NCI-H2196 (cell line): ENCODE measurements at regions not wholly inside any gene's neighbourhood (a gene's known extent, or its start where the extent isn't known, plus 50 kb on each side); places are given as distances from the start of the nearest gene placed in this dataset.
"Not testable (repeated sequence)": the region's sequence is repeated elsewhere in the genome, so short reads cannot be mapped to it uniquely, and the experiment has no call there.

Experiments used
- DNase-seq: peaks from one replicate; lab custom pipeline; 2025; ENCODE audit not compliant: unreplicated experiment; lab: John Stamatoyannopoulos, UW

DNA sequence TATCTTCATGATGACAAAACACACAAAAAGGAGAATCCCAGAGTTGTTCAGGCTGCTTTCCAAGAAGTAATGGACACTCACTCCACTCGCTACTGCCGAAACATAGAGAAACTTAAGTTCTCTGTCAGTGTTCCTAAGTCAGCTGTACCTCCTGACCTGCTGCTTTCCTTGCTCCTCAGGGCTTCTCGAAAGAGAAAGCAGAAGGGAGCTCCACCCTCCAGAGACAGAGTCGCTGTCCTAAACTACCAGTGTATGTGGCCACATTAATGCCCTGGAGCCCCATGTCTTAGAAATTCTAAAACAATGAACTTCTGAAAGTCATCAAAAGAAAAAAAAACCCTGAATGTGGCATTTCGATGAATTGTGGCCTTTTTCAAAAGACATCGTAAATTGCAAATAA lies 390.8 kb upstream of the MON1B start:
- no peak for DNase-seq

DNA sequence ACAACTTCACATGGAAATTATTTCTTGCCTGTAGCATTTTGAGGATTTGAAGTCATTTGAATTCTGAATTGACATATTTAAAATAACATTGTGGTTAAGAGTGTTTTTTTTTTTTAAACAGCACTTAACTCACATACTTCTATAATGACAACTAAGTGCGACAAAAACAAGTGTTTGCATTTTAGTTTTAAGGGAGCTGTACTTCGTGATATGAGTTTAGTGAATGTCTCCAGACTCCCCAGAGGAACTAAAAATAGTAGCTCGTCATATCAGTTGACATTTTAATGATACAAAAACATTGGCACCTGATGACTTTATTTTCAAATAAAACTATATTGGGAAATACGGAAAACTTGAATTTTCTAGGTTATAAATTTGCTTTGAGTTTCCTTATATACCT lies 389.6 kb upstream of the MON1B start:
- no peak for DNase-seq

DNA sequence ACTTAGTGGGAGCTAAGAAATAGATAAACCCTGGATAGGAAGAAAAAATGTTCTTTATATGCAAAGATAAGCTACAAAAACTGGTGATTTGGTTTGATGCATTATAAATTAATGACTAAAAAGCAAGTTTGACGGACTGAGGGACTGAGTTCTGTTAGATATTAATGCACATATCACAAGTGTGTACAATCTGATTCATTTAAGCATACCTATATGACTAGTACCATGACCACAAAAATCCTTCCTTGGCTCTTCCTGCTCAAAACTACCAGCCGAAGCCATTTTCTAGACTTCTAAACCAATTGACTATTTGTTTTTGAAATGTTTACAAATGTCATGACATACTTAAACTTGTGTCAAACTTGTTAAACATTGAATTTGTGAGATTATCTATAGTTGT lies 374.5 kb upstream of the MON1B start:
- DNase-seq = no peak

DNA sequence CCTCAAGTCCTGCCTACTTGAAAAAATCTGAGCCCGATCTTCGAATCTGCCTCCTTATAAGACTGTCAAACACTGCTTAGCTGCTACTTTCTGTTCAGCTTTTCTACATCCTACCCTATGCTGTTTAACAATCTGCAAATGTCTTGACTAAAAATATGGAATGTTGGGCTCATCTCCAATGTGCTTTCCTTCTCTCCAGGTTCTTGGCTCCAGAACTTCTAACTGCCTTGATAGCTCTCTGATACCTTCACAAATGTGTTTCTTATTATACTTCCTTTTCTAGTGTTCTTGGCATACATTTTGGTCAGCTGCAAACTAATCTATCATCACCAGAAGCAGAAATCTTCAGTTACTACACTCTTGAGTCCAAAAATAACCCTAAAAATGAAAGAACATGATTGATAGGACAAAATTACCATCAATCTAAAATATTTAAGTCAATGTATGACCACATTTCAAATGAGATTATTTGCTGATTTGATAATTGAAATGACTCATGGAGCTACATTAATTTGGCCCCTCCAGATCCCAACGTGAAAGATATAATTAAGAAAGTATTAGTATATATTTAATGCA lies 372.3 kb upstream of the MON1B start:
- DNase-seq = no peak

DNA sequence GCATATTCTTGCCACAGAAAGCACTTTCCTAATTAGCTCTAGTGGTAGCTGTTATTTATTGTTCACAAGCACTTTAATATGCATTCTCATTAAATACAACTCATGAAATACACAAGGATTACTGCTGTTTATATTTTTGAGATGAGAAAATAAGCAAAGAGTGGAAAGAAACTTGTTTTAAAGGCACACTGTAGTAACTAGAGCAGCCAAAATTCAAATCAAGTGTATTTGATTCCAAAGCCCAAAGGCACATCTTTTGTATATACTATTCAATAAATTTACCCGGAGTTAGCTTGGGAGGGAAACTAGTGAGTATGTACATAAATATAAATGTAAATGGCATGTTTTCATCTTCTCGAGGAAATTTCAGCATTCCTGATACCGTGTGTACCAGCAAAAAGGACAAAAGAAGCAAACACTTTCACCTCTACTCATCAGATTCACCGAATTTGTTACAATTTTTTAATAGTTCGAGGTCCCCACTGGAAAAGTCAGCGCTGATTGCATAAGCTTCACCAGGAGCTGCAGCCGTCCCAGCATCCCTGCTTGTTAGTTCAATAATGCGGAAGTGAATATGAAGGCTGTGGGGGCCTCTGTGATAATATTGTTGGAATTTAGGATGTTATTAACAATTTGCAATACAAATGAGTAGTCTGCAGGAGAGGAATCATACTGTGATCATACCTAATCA lies 371.6 kb upstream of the MON1B start:
- no peak for DNase-seq

DNA sequence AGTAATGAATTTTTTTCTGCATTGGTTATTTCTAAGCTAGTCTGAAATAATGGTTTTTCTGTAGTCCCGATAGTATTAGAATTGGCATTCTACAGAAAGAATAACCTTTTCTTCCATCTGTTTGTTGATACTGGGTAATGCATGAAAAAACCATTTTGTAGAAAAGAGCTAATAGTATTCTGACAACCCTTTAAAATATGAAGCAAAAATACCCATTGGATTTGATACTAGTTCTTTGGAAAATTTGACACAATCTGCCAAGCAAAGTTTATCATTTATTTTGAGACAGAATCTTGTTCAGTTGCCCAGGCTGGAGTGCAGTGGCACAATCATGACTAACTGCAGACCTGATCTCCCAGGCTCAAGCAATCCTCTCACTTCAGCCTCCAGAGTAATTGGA lies 366.8 kb upstream of the MON1B start:
- no peak for DNase-seq

DNA sequence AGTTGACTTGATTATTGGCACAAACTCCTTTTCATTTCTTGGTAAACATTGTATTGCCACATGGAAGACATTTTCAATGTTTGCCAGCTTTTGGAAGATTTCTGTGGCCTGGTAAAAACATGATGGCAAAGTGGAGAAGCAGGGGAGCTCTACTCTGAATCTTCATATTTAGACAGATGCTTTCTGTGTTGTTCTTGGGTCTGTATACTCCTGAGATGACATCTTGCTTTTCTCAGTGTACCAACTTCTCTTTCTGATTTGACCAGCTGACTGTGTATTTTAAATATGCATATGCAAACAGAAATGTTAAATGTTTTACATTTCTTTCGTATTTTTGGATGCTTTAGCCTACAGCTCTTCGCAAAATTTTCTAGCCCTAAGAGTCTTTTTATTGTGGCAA lies 366.2 kb upstream of the MON1B start:
- DNase-seq = no peak

DNA sequence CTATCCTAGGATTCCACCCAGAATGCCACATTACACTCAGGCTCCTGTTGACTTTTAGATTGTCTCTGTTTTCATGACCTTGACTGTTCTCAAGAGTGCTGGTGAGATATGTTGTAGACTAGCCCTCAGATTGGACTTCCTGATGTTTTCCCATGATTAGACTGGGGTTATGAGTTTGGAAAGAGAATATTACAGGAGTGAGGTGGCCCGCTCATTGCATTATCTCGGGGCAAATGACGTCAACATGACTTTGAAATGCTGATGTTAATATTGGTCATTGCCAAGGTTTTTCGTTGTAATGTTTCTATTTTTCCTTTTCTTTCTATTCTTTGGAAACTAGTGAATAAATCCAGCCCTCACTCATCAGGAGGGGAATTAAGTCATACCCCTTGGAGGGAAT lies 355.7 kb upstream of the MON1B start:
- DNase-seq = no peak

DNA sequence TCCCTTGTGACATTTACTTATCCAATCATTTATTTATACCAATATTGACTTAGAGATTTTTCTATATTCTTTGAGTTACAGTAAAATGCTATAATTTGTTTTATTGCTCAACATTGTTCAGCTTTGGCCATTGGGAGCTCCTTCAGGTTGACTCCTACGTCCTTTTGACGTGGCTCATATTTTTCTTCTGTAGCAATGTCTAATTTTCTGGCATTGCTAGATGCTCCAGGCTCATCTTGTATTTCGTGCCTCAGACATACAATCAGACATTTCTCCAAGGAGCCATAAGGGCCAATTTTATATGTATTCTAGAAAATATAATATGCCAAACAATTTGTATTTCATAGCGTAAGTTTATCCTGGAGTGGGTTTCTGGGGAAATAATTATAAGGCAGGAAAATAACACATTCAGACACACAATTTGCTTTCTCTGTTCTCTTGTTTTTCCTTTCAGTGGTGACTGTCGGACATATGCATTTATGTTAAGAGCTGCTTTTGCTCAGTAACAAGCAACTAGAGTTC lies 355.1 kb upstream of the MON1B start:
- no peak for DNase-seq

DNA sequence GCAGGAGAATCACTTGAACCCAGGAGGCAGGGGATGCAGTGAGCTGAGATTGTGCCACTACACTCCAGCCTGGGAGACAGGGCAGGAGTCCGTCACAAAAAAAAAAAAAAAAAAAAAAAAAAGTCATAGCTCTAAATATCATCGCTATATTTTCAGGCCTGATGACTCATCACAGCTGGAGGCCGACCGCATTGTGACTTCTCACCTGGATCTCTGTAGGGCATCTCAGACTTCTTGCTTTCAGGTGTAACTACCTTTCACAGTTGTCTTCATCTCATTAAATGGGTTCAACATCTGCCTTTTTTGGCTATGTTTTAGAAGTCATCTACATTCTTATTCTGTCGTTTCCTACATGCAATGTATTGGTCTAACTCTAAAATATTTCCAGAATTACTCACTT lies 353.1 kb upstream of the MON1B start:
- no peak for DNase-seq

DNA sequence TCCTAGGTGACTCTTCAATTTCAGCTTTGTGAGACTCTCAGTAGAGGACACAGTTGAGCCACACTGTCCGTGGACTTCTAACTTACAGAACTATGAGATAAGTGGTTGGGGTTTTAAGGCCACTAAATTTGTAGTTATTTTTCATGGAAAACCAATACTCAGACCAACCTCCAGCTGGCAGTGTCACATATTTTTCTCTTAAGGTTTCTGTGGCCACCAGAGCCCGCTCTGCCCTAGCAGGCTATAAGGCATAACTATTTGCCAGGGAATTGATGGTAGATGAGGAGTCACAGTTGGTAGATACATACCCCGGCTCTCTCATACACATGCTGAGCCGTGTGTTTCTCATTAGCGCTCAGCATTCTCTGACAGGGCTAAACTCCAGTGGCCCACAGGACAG lies 336.8 kb upstream of the MON1B start:
- no peak for DNase-seq

DNA sequence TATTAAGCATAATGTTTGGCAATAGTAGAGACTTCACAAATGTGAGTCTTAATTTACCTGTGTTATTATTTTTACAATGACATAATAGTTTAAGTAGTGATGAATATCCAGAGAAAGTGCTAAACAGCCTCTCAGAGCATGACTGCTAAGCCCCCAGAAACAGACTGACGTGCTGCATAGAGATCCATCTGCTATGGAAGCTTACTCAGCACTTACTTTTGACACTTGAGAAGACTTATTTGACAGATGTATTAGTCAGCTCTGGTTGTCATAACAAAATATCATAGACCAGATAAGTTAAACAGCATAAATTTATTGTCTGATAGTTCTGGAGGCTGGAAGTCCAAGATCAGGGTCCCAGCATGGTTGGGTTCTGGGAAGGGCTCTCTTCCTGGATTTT lies 334.9 kb upstream of the MON1B start:
- no peak for DNase-seq

DNA sequence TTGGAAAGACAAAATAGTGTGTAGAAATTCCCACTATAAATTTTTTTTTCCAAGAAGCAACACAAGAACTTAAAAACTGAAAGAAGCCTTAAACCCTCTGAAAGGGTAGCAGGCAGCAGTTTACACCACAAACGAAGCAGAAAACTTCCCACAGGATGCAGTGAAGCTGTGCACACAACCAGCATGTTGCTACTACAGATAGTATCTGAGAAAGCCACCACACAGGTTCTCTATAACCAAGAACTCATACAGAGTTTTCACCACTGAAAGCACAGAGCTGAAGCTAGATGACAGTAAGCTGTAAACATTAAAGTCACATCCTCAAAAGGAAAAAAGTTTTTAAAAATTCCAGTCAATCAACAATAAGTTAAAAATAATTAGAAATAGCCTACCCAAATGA lies 333.6 kb upstream of the MON1B start:
- no peak for DNase-seq

DNA sequence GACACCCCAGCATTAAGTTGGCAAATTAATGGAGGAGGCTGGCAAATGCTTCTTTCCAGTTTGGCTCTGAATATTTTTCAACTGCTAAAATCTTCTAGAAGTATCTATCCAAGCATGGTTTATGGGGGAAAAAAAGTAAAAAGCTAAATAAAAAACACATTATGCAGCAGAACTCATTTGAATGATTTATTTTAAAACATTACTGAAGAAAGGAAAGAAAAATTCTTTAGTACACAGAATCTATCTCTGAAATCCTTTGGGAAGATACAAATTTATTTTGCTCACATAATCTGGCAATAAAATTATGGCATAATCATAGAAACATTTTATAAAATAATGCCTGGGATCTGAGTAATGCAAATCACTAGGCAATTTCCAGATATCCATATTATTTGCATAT lies 328.1 kb upstream of the MON1B start:
- DNase-seq = no peak

DNA sequence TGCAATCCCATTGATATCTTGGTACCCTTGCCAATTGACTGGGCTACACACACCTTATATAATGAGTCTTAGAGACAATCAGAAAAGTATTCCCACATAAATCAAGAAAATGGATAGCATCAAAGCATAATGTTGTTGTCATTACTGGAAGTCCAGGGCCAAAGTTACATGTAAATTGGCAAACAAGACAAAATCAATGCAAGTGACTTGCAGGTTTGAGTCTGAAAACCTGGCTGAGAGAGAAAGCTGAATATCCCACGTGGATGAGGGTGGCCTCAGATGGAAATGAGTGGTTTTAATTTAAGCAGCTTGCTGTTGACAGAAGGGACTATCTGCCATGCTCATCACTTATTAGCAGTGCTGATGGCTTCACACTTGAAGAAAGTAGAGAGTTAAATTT lies 324.0 kb upstream of the MON1B start:
- no peak for DNase-seq

DNA sequence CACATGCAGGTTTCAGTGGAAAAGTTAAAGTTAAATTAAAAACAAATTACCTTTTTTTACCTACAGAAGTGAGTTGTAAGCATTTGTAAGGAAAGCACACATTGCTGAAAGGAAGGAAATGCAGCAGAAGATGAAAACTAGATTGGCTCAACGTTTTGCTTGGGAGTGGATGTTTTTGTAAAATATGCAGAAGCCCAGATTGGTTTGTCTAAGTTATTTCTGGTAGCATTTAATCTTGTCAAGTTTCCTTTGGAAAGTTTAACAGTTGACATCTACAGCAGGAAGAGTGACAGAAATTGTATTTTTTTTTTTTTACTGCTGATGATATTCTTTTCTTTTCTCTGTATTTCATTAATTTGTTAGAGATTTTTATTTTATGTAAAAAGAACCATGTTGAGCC lies 315.1 kb upstream of the MON1B start:
- no peak for DNase-seq

DNA sequence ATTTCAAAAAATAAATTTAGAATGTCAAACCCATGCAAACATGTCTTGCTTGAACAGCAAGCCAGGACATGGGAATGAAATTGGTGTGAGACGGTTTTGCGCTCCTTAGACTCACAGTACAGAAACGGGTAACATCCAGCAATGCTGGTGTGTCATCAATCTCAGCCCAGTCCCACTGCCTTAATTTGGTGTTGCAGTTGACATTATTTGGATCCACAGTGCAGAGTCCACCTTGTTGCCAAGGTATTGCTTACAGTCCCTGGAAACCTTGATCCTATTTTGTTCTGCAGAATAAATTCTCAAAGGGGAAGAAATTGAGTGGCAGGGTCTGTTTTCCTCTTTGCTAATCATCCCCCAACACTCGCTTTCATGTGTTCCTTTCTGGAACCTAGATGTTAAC lies 311.6 kb upstream of the MON1B start:
- no peak for DNase-seq

DNA sequence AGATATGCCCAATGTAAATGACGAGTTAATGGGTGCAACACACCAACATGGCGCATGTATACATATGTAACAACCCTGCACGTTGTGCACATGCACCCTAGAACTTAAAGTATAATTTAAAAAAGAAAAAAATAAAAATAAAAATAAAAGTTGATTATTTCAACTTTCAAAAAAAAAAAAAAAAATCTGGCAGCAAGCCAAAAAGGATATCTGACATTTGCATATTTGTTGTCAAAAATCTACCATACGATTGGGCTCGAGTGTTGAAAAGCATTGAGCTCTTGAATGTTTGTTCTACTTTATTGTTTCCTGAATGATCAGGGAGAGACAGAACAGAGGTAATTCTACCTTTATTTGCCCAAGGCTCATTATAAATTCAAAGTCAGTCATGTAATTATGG lies 310.5 kb upstream of the MON1B start:
- DNase-seq = not testable (repeated sequence)

DNA sequence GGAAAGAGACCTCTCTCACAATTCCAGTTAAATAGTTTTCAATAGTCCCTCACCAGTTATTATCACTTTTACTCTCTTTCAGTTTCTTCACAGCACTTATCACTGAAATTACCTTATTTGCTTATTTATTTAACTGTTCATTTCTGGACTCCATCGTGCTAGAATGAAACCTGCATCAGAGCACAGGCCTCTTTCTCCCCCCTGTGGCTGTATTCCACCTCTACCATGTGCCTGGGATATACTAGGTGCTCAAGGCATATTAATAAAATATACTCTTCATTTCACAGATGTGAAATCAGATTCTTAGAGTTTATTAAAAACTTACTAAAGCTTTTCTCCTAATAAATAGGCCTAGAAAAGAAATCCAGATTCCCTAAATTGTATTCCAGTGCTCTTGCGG lies 308.9 kb upstream of the MON1B start:
- DNase-seq = no peak

DNA sequence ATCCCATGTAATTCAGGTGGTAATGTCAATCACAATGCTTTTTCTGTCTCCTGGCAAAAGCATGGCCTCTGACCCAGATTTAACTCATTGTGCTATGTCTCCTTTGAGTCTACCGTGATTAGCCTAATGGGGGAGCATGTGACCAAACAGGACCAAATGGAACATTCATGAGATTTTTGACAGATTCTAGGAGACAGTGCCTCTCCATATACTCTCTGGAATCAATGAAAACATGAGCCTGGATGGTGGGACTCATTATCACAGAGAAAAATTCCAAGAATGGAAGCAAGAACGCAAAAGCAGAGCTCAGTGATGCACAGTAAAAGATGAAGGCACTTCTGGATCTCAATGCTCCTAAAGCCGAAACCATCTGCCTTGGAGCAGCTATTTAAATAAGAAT lies 307.9 kb upstream of the MON1B start:
- no peak for DNase-seq

DNA sequence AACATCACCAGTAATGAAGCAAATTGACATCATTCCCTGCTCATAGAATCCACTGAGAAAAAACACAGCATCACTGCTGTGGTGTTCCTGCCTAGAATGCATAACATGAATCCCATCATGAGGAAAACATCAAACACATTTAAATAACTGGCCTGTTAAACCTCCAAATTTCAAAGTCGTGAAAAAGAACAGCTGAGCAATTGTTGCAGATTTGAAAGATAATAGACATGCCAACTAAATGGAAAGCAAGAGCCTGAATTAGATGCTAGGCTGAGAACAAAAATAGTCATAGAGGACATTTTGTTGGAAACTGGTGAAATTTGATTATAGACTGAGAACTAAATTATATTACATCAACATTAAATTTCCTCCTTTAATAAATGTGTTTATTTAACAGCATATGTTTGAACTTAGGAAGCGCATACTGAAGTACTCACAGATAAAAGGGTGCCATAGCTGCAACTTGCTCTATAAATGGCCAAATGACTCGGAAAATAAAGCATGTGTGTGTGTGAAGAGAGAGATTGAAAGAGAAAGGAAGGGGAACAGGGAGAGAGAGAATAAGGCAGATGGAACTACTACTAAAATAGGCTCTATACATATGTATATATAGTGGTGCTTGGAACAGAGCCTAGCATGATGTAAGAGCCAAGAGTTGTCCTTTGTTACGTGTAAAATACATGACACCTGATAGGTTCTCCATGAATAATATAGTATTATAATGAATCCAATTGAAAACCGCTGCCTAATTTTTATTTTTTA lies 305.0 kb upstream of the MON1B start:
- no peak for DNase-seq

DNA sequence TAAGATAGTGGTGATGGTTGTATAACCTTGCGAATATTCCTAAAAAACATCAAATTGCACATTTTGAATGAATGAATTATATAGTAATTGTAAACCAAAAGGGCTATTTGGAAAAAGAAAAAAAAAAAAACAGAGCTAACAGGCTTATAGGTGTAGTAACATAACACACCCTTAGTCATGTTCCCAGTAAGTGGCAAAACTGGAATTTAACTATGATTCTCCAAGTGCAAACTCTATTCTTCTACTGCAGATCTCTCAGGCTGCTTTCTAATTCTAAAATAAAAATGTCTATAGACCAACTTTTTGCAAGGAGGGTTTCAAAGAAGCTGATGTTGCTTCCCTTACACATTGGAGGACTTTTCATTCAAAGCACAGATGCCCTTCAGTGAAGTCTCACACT lies 293.2 kb upstream of the MON1B start:
- DNase-seq = no peak
